ENCODE measurements at regions not wholly inside any gene's neighbourhood (a gene's known extent, or its start where the extent isn't known, plus 50 kb on each side); places are given as distances from the start of the nearest gene placed in this dataset.
A peak's percentile ranks its signal among the peaks of the same experiment; 100 is the strongest.

DNA sequence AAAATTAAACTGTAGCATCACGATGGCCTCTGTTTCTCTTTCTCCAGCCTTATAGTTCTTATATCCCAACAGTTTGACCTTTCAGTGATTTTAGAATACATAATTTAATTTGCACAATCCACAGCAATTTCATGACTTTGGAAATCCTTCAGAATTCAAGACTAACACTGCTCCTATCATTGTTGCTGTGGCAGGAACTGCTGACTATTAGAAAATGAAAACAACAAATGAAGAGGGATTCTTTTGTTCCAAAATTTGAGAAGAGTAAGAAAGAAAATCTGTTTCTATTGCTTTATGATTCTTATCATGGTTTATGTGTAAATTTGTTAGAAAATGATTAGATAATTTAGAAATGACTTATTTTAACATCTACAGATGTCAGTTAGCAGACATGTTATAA is 604.0 kb upstream of the ADGRB3 start (continued):
- TF ChIP-seq CEBPZ (IDR thresholded peaks at IDR 0.05; ENCODE audit: borderline replicate concordance, low read depth, low read length) (no peak), ARID4B (CRISPR knock-in tag; IDR thresholded peaks at IDR 0.05) (no peak), ZNF75A (CRISPR knock-in tag; IDR thresholded peaks at IDR 0.05) (no peak), CREB3 (tag; conservative IDR thresholded peaks at IDR 0.05; ENCODE audit: low read depth) (no peak), ZNF23 (CRISPR knock-in tag; IDR thresholded peaks at IDR 0.05) (no peak), C11orf30 (IDR thresholded peaks at IDR 0.05; ENCODE audit: low read depth) (peak; percentile 63), MAFK (IDR thresholded peaks at IDR 0.05; ENCODE audit: low read length) (0 out of 2 replicates have a peak, but pooled peaks have one; percentile 9), POLR2B (IDR thresholded peaks at IDR 0.05; ENCODE audit: low read depth, partially characterized antibody) (no peak), ZSCAN29 (IDR thresholded peaks at IDR 0.05) (no peak), TAF7 (tag; IDR thresholded peaks at IDR 0.05) (no peak), SMARCB1 (IDR thresholded peaks at IDR 0.05; ENCODE audit: insufficient read length, low read depth) (no peak)
- TF ChIP-seq, protein P1, sequence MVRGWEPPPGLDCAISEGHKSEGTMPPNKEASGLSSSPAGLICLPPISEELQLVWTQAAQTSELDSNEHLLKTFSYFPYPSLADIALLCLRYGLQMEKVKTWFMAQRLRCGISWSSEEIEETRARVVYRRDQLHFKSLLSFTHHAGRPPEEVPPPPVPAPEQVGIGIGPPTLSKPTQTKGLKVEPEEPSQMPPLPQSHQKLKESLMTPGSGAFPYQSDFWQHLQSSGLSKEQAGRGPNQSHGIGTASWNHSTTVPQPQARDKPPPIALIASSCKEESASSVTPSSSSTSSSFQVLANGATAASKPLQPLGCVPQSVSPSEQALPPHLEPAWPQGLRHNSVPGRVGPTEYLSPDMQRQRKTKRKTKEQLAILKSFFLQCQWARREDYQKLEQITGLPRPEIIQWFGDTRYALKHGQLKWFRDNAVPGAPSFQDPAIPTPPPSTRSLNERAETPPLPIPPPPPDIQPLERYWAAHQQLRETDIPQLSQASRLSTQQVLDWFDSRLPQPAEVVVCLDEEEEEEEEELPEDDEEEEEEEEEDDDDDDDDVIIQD (CRISPR knock-in tag; IDR thresholded peaks at IDR 0.05): no peak
- TF ChIP-seq, protein P2, sequence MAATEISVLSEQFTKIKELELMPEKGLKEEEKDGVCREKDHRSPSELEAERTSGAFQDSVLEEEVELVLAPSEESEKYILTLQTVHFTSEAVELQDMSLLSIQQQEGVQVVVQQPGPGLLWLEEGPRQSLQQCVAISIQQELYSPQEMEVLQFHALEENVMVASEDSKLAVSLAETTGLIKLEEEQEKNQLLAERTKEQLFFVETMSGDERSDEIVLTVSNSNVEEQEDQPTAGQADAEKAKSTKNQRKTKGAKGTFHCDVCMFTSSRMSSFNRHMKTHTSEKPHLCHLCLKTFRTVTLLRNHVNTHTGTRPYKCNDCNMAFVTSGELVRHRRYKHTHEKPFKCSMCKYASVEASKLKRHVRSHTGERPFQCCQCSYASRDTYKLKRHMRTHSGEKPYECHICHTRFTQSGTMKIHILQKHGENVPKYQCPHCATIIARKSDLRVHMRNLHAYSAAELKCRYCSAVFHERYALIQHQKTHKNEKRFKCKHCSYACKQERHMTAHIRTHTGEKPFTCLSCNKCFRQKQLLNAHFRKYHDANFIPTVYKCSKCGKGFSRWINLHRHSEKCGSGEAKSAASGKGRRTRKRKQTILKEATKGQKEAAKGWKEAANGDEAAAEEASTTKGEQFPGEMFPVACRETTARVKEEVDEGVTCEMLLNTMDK (IDR thresholded peaks at IDR 0.05; ENCODE audit: borderline replicate concordance, insufficient read depth, low read depth, low read length, poor library complexity, severe bottlenecking): no peak

Measured in K562 (cell line).